Stimulated activated CD8-positive, alpha-beta memory T cell treated with anti-CD3 and anti-CD28 coated beads, Interleukin-7, amount 100 ng/mL, for 48 hours (primary cell): ENCODE measurements at regions not wholly inside any gene's neighbourhood (a gene's known extent, or its start where the extent isn't known, plus 50 kb on each side); places are given as distances from the start of the nearest gene placed in this dataset.
"Not testable (repeated sequence)": the region's sequence is repeated elsewhere in the genome, so short reads cannot be mapped to it uniquely, and the experiment has no call there.

ENCODE experiments used
- DNase-seq, 2 donors: peaks; one replicate each; pipeline ENCODE4 v3.0.0-alpha.2; 2020; ENCODE audit warnings: low read depth in 1 of 2; ENCODE audit errors: extremely low read depth in 1 of 2

DNA sequence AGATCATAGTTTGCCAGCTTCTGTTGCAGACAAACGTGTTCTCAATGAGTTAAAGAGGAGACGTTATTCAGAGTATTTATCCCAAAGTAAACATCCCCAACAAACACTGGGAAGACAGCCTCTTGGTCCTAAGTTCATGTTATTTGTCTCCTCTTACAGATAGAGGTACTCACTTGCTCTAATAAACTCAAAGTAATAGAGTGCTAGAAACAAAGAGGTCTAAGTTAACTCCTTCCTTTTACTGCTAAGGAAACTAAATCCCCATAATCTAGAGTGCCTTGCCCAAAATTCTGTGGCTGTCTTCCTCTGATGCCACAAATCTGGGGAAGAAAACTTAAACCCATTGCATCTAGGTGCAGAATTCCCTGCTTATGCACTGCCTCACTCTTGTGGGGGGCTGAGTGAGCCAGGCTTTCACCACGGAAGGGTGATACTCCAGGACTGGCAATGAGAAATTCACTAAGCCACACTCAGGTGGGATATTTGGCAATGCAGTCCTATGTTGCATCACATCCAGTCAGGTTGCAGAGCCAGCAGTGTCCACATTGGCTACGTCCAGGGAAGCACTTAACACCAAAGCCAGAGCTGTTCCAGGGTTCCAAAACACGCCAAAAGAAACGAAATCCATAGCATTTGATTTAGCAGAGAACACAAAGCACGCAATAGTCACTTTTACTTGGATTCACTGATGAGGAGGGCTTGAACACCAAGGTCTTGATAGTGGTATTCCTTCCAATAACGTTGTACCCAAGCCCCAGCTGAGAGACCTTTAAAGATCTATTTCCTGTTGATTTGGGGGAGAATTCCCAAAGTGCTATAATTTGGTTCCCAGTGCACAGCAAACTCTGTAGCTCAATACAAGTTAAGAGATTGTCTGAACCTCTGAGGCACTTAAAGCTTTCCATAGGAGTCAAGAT lies 81.0 kb upstream of the FOXQ1 start:
- no peak for DNase-seq

DNA sequence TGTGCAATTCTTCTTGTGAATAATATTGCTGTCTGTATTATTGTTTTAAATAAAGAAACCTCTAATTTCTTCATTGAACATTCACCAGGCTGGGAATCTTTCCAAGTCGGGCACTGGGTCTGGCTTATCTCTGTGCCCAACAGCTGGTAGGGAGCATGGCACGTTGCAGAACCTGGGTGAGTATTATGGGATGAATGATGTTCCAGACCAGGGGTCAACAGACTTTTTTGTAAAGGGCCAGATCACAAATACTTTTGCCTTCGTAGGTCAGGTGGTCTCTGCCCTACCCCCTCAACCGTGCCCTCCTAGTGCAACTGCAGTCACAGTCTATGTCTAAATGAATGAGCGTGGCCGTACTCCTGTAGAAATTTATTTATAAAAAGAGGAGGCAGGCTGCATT lies 81.6 kb upstream of the FOXQ1 start:
- DNase-seq: no peak

GRCh38 chr6:1229808-1230207 lies 82.1 kb upstream of the FOXQ1 start:
- no peak for DNase-seq

- no peak for DNase-seq
Measured at GRCh38 chr6:1229301-1229700, 82.6 kb upstream of the FOXQ1 start.

GRCh38 chr6:1228754-1229191 lies 83.1 kb upstream of the FOXQ1 start:
- DNase-seq: no peak

GRCh38 chr6:1227935-1228753 lies 83.8 kb upstream of the FOXQ1 start:
- DNase-seq: no peak

DNA sequence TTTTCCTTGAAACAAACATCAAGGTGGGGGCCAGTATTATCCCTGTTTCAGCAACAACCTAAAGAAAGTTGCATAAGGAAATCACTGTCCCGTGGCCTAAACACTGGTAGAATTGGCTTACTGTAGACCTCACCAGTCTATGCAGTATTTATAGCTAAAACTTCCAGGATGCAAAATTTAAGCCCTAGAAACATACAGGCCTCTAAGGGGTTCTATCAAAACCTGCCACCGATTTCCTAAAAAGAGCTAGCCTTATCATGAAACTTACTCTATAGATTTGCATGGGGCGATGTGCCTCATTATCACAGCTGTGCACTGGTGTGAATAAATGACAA lies 84.3 kb upstream of the FOXQ1 start:
- DNase-seq: no peak

DNA sequence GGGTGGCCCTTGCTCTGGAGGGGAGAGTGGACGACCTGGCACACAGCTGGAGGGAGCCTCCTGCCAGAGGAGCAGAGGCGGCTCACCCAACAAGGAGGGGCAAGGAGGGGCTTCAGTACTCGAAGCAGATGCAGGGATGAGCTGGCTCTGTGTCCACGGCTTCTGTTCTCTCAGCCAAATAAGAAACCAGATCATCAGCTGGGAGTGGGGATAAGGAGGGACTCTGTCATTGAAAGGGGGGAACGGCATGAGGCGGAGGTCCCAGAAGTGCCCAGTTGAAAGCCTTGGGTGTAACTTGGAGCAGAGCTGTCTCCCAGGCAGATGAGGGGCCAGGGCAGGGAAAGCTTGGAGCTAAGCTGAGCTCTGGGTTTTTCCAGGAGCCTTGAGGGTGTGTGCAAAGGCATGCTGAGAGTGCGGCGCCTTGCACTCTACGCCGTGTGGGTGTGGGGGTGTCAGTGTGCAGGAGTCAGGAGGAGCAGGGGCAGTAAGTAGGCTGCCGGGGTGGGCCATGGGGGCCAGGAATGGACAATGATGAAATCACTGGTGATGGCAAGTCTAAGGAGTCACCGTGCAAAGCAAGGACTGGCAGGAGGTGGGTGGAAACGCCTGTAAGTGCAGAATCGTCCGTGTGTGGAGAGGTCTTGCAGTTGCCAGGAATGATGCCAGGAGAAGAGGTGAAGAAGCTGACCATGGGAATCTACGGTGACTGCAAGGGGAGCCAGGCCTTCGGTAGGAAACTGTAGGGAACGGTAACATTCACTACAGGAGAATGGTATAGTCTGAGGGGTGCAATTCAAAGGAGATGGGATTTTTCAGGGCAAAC lies 85.4 kb upstream of the FOXQ1 start:
- no peak for DNase-seq

GRCh38 chr6:1224514-1224913 lies 87.4 kb upstream of the FOXQ1 start:
- DNase-seq: no peak

DNA sequence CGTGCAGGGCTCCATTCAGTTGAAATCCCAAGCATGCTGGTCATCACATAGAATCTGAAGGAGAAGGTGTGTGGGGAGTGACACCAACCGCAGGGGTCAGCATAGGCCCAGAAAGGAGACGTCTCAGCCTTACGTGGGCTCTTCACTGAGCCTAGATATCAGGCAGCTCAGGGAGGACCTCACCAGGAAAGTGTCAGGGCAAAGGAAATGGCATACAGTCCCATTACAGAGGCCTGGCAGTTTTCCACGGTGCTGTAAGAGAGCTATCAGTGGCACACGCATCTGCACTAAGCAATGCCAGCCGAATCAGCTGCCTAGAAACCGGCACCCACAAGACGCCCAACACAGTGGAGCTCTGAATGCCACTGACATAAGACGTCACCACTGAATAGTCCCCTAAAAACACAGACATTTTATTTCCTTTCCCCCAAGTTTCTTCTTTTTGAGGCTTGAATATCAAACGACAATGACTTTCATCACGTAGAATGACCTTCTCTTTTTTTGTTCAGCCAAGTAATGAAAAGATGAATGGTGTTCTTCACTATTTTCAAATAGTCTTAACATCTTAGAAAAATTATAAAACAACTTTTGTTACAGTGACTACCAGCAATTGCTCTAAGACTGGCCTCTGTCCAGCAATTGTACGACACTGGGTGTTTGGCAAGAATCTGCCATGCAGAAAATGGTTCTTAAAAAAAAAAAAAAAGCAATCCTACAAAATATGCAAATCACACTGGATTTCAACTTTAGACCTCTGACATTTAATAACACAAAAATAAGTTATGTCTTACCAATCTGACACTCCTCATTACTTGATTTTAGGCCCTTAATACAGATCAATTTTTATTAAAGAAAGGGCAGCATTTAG lies 88.9 kb upstream of the FOXQ1 start:
- no peak for DNase-seq

- DNase-seq: no peak
Measured at GRCh38 chr6:1217396-1217795, 94.5 kb upstream of the FOXQ1 start.

DNA sequence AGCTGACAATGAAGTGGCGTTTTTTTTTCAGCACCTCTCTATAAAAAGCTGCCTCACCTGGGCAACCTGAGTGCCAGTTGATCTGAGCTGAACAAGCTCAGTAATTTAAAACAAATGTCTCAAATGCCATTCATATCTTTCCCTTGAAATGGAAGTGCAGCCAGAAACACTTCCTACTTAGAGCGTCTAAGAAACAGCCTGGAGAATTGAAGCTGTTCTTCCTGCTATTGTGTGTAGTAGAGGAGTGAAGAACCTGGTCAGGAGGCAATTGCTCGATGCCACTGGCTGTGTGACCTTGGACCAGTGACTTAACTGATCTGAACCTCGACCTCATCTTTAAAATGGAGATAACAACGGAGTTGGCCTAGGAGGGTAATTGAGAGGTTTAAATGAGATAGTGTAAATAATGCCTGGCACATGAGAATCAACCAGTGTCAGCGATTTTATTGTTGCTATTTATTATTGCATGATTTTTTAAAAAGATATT lies 95.4 kb upstream of the FOXQ1 start:
- no peak for DNase-seq

GRCh38 chr6:1215884-1216487 lies 95.9 kb upstream of the FOXQ1 start:
- DNase-seq: no peak

- no peak for DNase-seq
Measured at GRCh38 chr6:1215023-1215422, 96.9 kb upstream of the FOXQ1 start.

- DNase-seq: no peak
Measured at GRCh38 chr6:1212919-1213318, 99.0 kb upstream of the FOXQ1 start.

- not testable (repeated sequence) for DNase-seq
Measured at GRCh38 chr6:1212138-1212537, 99.8 kb upstream of the FOXQ1 start.

DNA sequence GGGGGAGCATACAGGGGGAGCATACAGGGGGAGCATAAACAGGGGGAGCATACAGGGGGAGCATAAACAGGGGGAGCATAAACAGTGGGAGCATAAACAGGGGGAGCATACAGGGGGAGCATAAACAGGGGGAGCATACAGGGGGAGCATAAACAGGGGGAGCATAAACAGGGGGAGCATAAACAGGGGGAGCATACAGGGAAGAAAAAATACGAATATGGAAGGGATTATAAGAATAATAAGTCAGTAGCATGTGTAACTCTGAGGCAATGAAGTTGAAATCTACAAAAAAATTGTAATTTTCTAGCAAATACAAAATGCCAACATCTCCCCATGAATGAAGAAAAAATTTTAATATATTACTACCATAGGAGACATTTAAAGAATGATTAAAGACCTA lies 101.3 kb upstream of the FOXQ1 start:
- not testable (repeated sequence) for DNase-seq

- DNase-seq: no peak
Measured at GRCh38 chr6:1208876-1209275, 103.0 kb upstream of the FOXQ1 start.

DNA sequence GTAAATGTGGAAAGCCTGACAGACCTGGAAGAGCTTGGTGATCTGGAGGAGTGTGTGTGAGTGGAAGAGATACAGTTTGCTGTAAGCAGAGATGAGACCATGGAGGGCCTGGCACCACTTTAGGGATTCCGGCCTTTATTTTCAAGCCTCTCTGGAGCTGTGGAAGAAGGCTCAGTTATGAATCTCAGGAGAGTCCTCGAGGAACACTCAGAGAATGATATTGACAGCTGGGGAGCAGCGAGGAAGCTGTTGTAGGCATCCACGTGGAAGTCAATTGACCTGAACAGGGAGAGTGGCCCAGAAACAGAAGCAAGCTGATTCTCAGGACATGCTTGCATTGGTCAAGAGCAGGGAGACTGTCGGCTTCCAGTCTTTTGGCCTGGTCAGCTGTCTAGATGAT lies 108.4 kb upstream of the FOXQ1 start:
- DNase-seq: no peak

DNA sequence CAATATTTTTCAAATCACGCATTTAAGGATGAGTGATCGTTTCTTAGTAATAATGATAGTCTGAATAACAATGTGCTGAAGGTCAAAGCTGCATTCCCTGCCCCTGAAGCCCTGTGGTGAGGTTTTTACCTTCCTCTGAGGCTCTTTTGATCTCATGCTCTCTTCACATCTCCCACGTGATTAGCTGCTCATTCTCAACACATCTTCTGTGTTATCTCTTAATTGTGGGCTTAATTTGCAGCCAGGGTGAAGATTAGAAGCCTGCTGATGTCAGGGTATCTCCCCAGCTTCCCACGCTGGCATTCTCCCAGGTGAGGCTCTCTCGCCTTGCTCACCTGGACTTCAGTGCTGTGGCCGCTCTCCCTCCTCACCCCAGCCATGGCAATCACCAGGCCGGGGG lies 109.7 kb upstream of the FOXQ1 start:
- no peak for DNase-seq
